Endothelial cell of umbilical vein (primary cell): ENCODE measurements at regions not wholly inside any gene's neighbourhood (a gene's known extent, or its start where the extent isn't known, plus 50 kb on each side); places are given as distances from the start of the nearest gene placed in this dataset.

Experiments
- BruUV-seq: library from RNA; stranded (reverse); fragments of 400-500 nt; replicated peaks from 2 replicates; lab custom pipeline; 2021; lab: Mats Ljungman, UMichigan
- CTCF ChIA-PET: fragments of 300-600, 350-600 bp; sonication (Branson Sonifier 250); formaldehyde crosslinking; loops from one replicate; lab custom pipeline; 2021; ENCODE audit warnings: antibody characterized with exemption, inconsistent platforms; lab: Charles Lee
- POLR2A ChIA-PET: fragments of 300-600, 350-600 bp; sonication (Branson Sonifier 250); formaldehyde crosslinking; loops from one replicate; lab custom pipeline; 2021; ENCODE audit warnings: antibody characterized with exemption, inconsistent platforms; lab: Charles Lee
- DNase-seq: peaks from one replicate; pipeline ENCODE4 v3.0.0-alpha.2; 2011; ENCODE audit warnings: low read depth, low spot score
- FAIRE-seq: peaks from 2 replicates; lab custom pipeline; 2011; peaks lifted over from hg19 to GRCh38; lab: Jason Lieb, UNC
- H2AFZ ChIP-seq: 2 replicates; pipeline ENCODE4 v1.6.0; 2012; ENCODE audit warnings: low read depth, low read length, control low read depth, inconsistent platforms
- H3K27ac ChIP-seq: 2 replicates; pipeline ENCODE4 v1.5.1; 2011; ENCODE audit warnings: low read depth, mild to moderate bottlenecking, control low read depth, low read length, moderate library complexity; ENCODE audit not compliant: insufficient read depth
- H3K27me3 ChIP-seq, 2 experiments: 2 replicates each; pipeline versions ENCODE4 v1.6.0 to v1.6.1; 2011; ENCODE audit warnings: low read length in 2 of 2, mixed read lengths in 1 of 2; ENCODE audit not compliant: control insufficient read depth in 2 of 2, insufficient read depth in 2 of 2
- H3K36me3 ChIP-seq, 2 experiments: 2 replicates in 1 of 2; 3 replicates in 1 of 2; pipeline ENCODE4 v1.5.1; 2011; ENCODE audit warnings: low read length in 2 of 2, mild to moderate bottlenecking in 1 of 2, moderate library complexity in 1 of 2; ENCODE audit not compliant: control insufficient read depth in 2 of 2, insufficient read depth in 2 of 2; ENCODE audit errors: extremely low read depth in 1 of 2
- H3K4me1 ChIP-seq: 3 replicates; pipeline ENCODE4 v1.5.1; 2011; ENCODE audit warnings: mild to moderate bottlenecking, low read length; ENCODE audit not compliant: control insufficient read depth, insufficient read depth; ENCODE audit errors: extremely low read depth
- H3K4me2 ChIP-seq: 2 replicates; pipeline ENCODE4 v1.6.1; 2011; ENCODE audit warnings: low read length, control low read depth, mixed read lengths; ENCODE audit not compliant: insufficient read depth
- H3K4me3 ChIP-seq, 3 experiments: fragments of 200-600 bp in 1 of 3; sonication (generic), shearing (Covaris generic) in 1 of 3; replicated peaks in 1 of 3; 2 replicates each; pipeline ENCODE4 v1.5.1; 2011 to 2016; ENCODE audit warnings: control low read depth in 3 of 3, low read length in 3 of 3, mild to moderate bottlenecking in 2 of 3, inconsistent platforms in 1 of 3, low read depth in 1 of 3, moderate library complexity in 1 of 3; ENCODE audit not compliant: insufficient read depth in 1 of 3
- H3K79me2 ChIP-seq: 2 replicates; pipeline ENCODE4 v1.6.0; 2012; ENCODE audit warnings: low read length, inconsistent platforms; ENCODE audit not compliant: control insufficient read depth, insufficient read depth
- H3K9ac ChIP-seq: replicated peaks from 2 replicates; pipeline ENCODE3; 2011; ENCODE audit warnings: low read length, control low read depth; ENCODE audit not compliant: insufficient read depth; ENCODE audit errors: extremely low read depth
- H3K9me1 ChIP-seq: replicated peaks from 3 replicates; pipeline ENCODE4 v1.6.0; 2011; ENCODE audit warnings: mild to moderate bottlenecking, low read length; ENCODE audit not compliant: control insufficient read depth, insufficient read depth; ENCODE audit errors: extremely low read depth
- H3K9me3 ChIP-seq: replicated peaks from 2 replicates; pipeline ENCODE4 v1.5.1; 2012; ENCODE audit warnings: low read length, inconsistent platforms; ENCODE audit not compliant: control insufficient read depth, insufficient read depth
- H4K20me1 ChIP-seq: replicated peaks from 2 replicates; pipeline ENCODE3; 2011; ENCODE audit warnings: mild to moderate bottlenecking, low read length; ENCODE audit not compliant: control insufficient read depth, insufficient read depth; ENCODE audit errors: extremely low read depth
- EZH2 ChIP-seq: IDR thresholded peaks from 2 replicates; pipeline ENCODE4 v1.6.1; 2012; ENCODE audit warnings: borderline replicate concordance, low read depth, mild to moderate bottlenecking, moderate library complexity, low read length, inconsistent platforms; ENCODE audit not compliant: severe bottlenecking
- FOS ChIP-seq: IDR thresholded peaks from 2 replicates; pipeline ENCODE4 v1.6.1; 2011; ENCODE audit warnings: mild to moderate bottlenecking, low read length, moderate library complexity, borderline replicate concordance; ENCODE audit not compliant: insufficient read depth
- GATA2 ChIP-seq: IDR thresholded peaks from 2 replicates; pipeline ENCODE4 v1.7.0; 2011; ENCODE audit warnings: low read depth, mild to moderate bottlenecking, moderate library complexity, mixed read lengths, low read length; ENCODE audit not compliant: insufficient read length, insufficient read depth
- JUN ChIP-seq: IDR thresholded peaks from 2 replicates; pipeline ENCODE4 v1.6.1; 2011; ENCODE audit warnings: borderline replicate concordance, low read depth; ENCODE audit not compliant: insufficient read length, insufficient read depth
- MYC ChIP-seq: IDR thresholded peaks from one replicate; pipeline ENCODE4 v1.6.1; 2011; ENCODE audit warnings: mild to moderate bottlenecking, low read depth, low read length
- POLR2A ChIP-seq: IDR thresholded peaks from 2 replicates; pipeline ENCODE4 v1.6.1; 2012; ENCODE audit warnings: low read depth, mild to moderate bottlenecking, control low read depth, low read length
- POLR2AphosphoS5 ChIP-seq: IDR thresholded peaks from 2 replicates; pipeline ENCODE4 v1.6.1; 2012; ENCODE audit warnings: low read depth, mild to moderate bottlenecking, control low read depth, low read length, moderate library complexity; ENCODE audit not compliant: insufficient read depth
- dilution Hi-C: fragments of 300-500 bp; cut with MboI; formaldehyde crosslinking; loops from one replicate; pipeline ENCODE4 v1.15.0; 2019; ENCODE audit warnings: low sequenced_read_pairs; ENCODE audit not compliant: extremely low pct_ligation_motif_present
- intact Hi-C: fragments of 100-400 bp; cut with micrococcal nuclease; formaldehyde crosslinking; loops from one replicate; pipeline ENCODE4 v1.10.0; 2022
- TF ChIP-seq, protein P1 (sequence below), 2 donors: IDR thresholded peaks; 1 replicate in 1 of 2; 2 replicates in 1 of 2; pipeline ENCODE4 v1.5.1; 2011; ENCODE audit warnings: low read length in 2 of 2, mild to moderate bottlenecking in 2 of 2, moderate library complexity in 2 of 2, control low read depth in 1 of 2, inconsistent platforms in 1 of 2, low read depth in 1 of 2; ENCODE audit not compliant: insufficient read depth in 1 of 2; ENCODE audit errors: extremely low read depth in 1 of 2
- TF ChIP-seq, protein P2 (sequence below): IDR thresholded peaks from 2 replicates; pipeline ENCODE4 v1.6.1; 2011; ENCODE audit not compliant: insufficient read depth, insufficient read length

DNA sequence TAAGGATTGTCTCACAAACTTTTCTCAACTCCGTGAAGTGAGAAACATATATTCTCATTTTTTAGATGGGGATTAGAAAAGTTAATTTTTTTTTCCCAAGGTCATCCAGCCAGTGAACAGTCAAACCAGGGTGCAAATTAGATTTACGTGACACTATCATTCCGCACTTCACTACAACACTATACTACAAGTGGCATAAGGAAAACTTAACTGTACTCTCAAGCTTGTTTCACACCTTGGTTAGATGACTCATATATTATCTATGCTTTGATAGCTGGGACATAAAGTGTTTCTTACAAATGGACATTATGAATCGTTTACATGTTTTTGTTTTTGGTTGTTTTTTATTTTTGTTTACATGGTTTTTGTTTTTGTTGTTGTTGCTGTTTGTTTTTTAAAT lies 525.7 kb downstream of the PPARGC1A start:
- no peak for TF ChIP-seq GATA2
- TF ChIP-seq EZH2, result no peak
- TF ChIP-seq, protein P1, sequence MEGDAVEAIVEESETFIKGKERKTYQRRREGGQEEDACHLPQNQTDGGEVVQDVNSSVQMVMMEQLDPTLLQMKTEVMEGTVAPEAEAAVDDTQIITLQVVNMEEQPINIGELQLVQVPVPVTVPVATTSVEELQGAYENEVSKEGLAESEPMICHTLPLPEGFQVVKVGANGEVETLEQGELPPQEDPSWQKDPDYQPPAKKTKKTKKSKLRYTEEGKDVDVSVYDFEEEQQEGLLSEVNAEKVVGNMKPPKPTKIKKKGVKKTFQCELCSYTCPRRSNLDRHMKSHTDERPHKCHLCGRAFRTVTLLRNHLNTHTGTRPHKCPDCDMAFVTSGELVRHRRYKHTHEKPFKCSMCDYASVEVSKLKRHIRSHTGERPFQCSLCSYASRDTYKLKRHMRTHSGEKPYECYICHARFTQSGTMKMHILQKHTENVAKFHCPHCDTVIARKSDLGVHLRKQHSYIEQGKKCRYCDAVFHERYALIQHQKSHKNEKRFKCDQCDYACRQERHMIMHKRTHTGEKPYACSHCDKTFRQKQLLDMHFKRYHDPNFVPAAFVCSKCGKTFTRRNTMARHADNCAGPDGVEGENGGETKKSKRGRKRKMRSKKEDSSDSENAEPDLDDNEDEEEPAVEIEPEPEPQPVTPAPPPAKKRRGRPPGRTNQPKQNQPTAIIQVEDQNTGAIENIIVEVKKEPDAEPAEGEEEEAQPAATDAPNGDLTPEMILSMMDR (IDR thresholded peaks at IDR 0.05; ENCODE audit: extremely low read depth in 1 of 2, insufficient read depth in 1 of 2, low read depth in 1 of 2, low read length in 2 of 2), result no peak
- TF ChIP-seq POLR2A, result no peak
- TF ChIP-seq FOS, result no peak
- TF ChIP-seq, protein P2, sequence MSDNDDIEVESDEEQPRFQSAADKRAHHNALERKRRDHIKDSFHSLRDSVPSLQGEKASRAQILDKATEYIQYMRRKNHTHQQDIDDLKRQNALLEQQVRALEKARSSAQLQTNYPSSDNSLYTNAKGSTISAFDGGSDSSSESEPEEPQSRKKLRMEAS, result no peak
- no peak for TF ChIP-seq POLR2AphosphoS5
- no peak for TF ChIP-seq JUN
- no peak for TF ChIP-seq MYC
- FAIRE-seq, result no peak

More for the DNA sequence above, 525.7 kb downstream of the PPARGC1A start:
- Histone ChIP-seq H2AFZ (no peak overlapping the region), H3K4me1 (no peaks in the 10 kb centered on the region), H3K9me1 (no peaks in the 10 kb centered on the region), H3K27me3 (no peaks in the 10 kb centered on the region), H4K20me1 (no peaks in the 10 kb centered on the region), H3K9ac (no peak overlapping the region), H3K36me3 (no peaks in the 10 kb centered on the region), H3K27ac (no peak overlapping the region), H3K9me3 (peaks cover 2% of the 10 kb centered on the region), H3K4me2 (no peak overlapping the region), H3K4me3 (no peak overlapping the region), H3K79me2 (no peaks in the 10 kb centered on the region)
- no peak for DNase-seq
- ChIA-PET POLR2A (no interaction called here), CTCF (no interaction called here)
- intact Hi-C loops (no loop called here), dilution Hi-C loops (no loop called here)
- BruUV-seq, result no TSS peak
